GM21619 (cell line): ENCODE measurements at regions not wholly inside any gene's neighbourhood (a gene's known extent, or its start where the extent isn't known, plus 50 kb on each side); places are given as distances from the start of the nearest gene placed in this dataset.
"Not testable (repeated sequence)": the region's sequence is repeated elsewhere in the genome, so short reads cannot be mapped to it uniquely, and the experiment has no call there.

Experiments used
- ATAC-seq: cut with Tn5 transposase; IDR thresholded peaks from one replicate; pipeline ENCODE4 v1.9.1; 2021; ENCODE audit not compliant: unreplicated experiment

DNA sequence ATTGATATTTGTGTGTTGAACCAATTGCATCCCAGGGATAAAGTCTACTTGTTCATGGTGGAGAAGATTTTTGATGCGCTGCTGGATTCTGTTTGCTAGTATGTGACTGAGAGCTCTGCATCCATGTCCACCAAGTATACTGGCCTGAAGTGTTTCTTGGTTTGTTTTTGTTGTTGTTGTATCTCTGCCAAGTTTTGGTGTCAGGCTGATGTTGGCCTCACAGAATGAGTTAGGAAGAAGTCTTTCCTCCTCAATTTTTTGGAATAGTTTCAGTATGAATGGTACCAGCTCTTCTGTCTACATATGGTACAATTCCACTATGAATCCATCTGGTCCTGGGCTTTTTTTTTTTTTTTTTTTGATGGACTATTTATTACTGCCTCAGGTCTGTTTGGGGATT, 50.9 kb upstream of the OSTN start:
- no peak for ATAC-seq

DNA sequence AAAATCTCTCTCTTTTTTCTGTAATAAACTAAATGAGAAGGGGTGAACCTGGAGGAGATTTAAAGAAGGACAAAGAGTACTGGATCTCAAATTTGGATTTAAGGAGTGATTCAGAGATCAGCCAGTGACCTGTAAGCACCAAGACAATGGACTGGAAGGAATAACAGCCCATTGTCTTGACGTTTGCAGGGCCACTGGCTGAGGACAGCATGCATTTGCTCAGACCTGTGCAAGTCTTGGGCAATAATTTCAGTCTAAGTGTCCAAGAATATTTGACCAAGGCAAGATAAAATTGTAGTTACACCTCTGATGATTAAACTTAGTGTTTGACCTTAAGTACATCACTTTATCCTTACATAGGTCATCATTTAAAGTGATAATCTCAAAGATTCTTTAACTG, 55.8 kb upstream of the OSTN start:
- ATAC-seq: no peak

GRCh38 chr3:191141728-191142127, 57.3 kb upstream of the OSTN start:
- ATAC-seq: no peak

DNA sequence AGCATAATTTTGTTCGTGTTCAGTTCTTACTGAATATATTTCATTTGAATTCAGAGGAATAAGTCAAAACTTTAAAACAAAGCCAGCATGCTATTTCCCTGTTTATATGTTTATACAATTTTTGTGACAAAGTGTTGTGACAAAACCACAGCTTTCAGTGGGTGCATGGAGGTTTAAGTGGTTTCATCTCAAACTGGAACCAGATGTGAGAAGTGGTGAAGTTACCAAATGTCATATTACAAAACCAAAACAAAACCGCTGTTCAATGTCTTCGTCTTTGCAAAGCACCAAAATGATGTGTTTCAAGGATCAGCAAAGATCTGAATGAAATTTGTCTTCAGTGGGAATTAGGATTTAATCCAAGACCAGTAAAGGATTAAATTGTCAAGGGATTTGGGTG, 59.3 kb upstream of the OSTN start:
- ATAC-seq: peak; percentile 59

- ATAC-seq: peak; percentile 37
These were observed 60.1 kb upstream of the OSTN start for GRCh38 chr3:191138937-191139336.

DNA sequence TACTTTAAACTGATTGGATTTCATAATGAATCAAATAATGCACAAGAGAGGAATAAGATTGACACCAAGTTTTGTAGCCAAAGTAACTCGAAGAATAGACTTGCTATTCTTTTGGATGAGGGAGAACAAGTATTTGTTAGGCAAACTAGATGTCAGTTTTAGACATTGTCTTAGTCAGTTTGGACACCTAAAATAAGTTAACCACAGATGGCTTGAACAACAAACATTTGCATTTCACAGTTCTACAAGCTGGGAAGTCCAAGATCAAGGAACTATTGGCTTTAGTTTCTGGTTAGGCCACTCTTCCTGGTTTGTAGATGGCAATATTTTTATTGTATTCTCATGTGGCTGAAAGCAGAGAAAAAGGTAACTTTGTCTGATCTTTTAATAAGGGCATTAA, 61.3 kb upstream of the OSTN start:
- ATAC-seq: no peak

DNA sequence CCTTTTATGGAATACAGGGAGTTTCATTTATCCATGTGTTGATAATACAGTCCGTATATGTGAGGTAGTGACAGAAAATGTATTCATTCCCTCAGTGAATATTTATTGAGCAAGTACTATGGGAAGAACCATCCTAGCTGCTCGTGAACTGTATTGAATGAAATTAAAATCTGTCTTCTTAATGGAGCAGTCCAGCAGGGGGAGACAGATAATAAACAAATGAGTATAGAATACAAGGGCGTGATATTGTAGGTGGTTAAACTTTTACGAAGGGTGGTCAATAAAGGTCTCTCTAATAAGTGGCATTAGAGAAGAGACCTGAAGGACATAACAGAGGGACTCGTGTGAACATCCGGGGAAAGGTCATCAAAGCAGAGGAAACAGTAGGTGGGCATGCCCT, 62.7 kb upstream of the OSTN start:
- no peak for ATAC-seq

GRCh38 chr3:191135175-191135574, 63.9 kb upstream of the OSTN start:
- no peak for ATAC-seq

DNA sequence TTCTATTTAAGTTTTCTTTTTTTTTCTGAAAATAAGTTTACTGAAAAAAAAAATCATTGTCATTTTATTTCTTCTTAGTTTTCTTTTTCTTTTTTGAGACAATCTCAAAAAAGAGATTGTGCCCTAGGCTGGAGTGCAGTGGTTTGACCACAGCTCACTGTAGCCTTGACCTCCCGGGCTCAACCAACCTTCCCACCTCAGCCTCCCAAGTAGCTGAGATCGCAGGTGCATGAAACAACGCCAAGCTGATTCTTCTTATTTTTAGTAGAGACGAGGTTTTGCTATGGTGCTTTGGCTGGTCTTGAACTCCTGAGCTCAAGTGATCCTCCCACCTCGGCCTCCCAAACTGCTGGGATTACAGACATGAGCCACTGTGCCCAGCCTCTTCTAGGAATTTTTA, 65.7 kb upstream of the OSTN start:
- no peak for ATAC-seq

DNA sequence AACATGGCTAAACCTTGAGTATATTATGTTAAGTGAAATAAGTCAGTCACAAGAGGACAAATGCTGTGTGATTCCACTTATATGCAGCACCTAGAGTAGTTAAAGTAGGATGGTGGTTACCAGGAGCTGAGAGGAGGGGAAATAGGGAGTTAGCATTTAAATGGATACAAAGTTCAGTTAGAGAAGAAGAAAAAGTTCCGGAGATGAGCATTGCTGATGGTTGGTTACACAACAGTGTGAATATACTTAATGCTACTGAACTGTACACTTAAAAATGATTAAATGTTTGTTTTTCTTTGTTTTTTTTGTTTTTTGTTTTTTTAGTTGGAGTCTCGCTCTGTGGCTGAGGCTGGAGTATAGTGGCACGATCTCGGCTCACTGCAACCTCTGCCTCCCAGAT, 67.7 kb upstream of the OSTN start:
- no peak for ATAC-seq

DNA sequence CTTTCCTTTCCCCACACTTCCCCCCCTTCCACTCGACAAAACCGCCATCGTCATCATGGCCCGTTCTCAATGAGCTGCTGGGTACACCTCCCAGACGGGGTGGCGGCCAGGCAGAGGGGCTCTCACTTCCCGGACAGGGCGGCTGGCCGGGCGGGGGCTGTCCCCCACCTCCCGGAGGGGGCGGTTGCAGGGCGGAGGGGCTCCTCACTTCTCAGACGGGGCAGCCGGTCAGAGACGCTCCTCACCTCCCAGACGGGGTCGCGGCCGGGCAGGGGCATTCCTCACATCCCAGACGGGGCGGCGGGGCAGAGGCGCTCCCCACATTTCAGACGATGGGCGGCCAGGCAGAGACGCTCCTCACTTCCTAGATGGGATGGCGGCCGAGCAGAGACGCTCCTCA, 74.2 kb upstream of the OSTN start:
- not testable (repeated sequence) for ATAC-seq

DNA sequence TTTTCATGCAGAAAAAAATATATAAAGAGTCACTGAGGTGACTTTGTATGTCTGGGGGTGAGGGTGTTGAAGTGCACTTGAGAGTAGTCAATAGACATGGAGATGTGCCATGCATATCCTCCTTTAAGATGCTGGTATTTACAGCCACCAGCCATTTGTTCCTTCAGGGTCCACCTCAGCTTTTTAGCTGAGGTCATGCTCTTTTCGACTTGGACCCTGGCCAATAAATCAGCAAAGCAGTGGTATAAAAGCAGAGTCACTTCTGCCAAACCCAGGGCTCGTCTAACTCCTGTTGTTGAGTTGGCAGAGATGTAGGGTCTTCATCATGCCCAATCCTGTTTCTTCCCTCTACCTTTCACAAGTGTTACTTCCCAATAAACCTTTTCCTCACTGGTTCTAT, 75.1 kb upstream of the OSTN start:
- no peak for ATAC-seq

- ATAC-seq: no peak
These were observed 75.8 kb upstream of the OSTN start for GRCh38 chr3:191123231-191123630.

DNA sequence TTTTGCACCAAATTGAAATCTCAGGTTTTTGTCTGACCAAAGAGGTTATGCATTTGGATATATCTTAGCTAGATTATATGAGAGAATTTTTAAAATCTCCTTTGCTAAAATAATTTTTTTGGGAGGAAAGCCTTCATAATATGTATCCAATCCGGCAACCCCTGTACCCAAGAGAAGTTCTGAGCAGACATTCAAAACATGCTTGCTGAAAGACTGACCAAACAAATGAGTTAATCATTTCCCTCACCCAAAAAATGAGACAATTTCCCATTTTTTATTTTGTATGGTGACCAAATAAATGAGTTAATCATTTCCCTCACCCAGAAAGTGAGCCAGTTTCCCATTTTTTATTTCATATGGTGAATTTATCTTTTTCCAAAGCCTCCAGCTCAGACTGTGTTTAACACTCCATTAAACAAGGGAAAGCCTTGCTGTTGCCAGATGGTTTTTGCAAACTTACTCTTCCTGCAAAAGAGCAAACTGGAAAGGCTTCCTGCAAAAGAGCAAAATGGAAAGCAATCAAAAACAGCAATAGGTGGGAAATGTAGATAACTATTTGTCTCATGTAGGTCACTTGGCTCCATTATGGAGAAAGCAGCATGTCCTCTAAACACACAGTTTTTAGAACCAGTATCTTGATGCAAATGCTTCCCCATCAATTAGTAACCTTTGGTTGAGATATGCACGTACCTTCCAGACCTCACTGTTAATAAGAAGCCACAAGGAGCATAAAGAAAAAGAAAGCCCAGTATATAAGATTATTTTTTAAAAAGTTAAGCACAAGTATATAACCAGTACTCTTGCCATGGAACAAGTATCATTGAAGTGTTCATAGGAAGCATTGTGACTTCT, 78.4 kb upstream of the OSTN start:
- peak; percentile 78 for ATAC-seq

- peak; percentile 78 for ATAC-seq
These were observed 79.4 kb upstream of the OSTN start for GRCh38 chr3:191119415-191120295.

- ATAC-seq: no peak
These were observed 87.3 kb upstream of the OSTN start for GRCh38 chr3:191111722-191112121.

DNA sequence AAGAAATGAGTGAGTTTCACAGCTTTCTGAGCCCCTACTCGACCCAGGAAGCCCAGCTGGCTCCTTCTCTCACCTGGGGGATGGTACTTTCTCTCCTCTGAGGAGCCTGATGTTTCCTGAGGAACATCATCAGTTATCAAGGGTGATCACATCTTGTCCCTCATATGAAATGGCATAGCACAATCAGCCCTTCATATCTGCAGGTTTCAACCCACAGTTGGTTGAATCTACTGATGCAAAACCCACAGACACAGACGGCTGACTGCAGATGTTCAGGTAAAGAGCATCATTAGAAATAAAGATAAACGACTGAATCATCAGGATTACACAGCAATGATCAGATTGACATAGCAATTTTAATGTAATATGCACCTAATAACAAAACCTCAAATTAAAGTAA, 93.6 kb upstream of the OSTN start:
- peak; percentile 87 for ATAC-seq

DNA sequence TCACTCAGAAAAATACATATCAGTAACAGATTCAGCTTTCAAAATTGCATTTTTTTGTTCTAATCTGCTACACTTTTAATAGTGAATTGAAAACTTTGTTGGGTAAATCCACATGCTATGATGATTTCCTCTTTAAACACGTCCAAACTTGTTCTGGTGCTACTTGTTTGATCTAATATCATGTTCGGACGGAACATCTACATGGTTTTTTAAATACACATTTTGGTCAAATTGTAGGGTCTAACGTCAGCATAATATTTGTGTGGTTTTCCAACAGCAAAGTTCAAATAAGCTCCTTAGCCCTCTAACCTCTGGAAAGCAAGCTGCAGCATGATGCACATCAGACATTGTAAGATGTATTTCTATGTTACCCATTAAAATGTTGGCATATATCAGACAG, 98.5 kb upstream of the OSTN start:
- no peak for ATAC-seq

GRCh38 chr3:191094057-191094845, 104.8 kb upstream of the OSTN start:
- ATAC-seq: no peak

- ATAC-seq: no peak
These were observed 111.7 kb upstream of the OSTN start for GRCh38 chr3:191087391-191087790.

GRCh38 chr3:191085091-191085490, 114.0 kb upstream of the OSTN start:
- ATAC-seq: no peak
